Liver (tissue), 3 donors: ENCODE measurements at regions not wholly inside any gene's neighbourhood (a gene's known extent, or its start where the extent isn't known, plus 50 kb on each side); places are given as distances from the start of the nearest gene placed in this dataset.

Source experiments
- FOXA1 ChIP-seq: IDR thresholded peaks from 2 replicates; pipeline ENCODE4 v1.6.1; 2016; ENCODE audit warnings: antibody characterized with exemption
- GABPA ChIP-seq, 2 donors: IDR thresholded peaks in 1 of 2; conservative IDR thresholded peaks in 1 of 2; 2 replicates each; pipeline ENCODE4 v1.6.1; 2016; ENCODE audit warnings: antibody characterized with exemption in 2 of 2, mild to moderate bottlenecking in 1 of 2, moderate library complexity in 1 of 2
- HNF4A ChIP-seq, 2 donors: conservative IDR thresholded peaks; 2 replicates each; pipeline ENCODE4 v1.6.1; 2016; ENCODE audit warnings: antibody characterized with exemption in 2 of 2, mild to moderate bottlenecking in 2 of 2
- JUND ChIP-seq, 2 donors: IDR thresholded peaks; 2 replicates each; pipeline ENCODE4 v1.6.1; 2016; ENCODE audit warnings: antibody characterized with exemption in 2 of 2
- NR2F2 ChIP-seq: IDR thresholded peaks from 2 replicates; pipeline ENCODE4 v1.6.1; 2016; ENCODE audit warnings: antibody characterized with exemption
- RAD21 ChIP-seq, 2 donors: IDR thresholded peaks; 2 replicates each; pipeline ENCODE4 v1.6.1; 2016; ENCODE audit warnings: antibody characterized with exemption in 2 of 2, mild to moderate bottlenecking in 2 of 2
- SP1 ChIP-seq: IDR thresholded peaks from 2 replicates; pipeline ENCODE4 v1.6.1; 2018; ENCODE audit warnings: antibody characterized with exemption, mild to moderate bottlenecking
- TAF1 ChIP-seq: conservative IDR thresholded peaks from 2 replicates; pipeline ENCODE4 v1.6.1; 2016; ENCODE audit warnings: antibody characterized with exemption, mild to moderate bottlenecking
- YY1 ChIP-seq: IDR thresholded peaks from 2 replicates; pipeline ENCODE4 v1.6.1; 2016; ENCODE audit warnings: antibody characterized with exemption, mild to moderate bottlenecking
- TF ChIP-seq, protein P1 (sequence below): fragments of 150-350 bp; IDR thresholded peaks from 2 replicates; pipeline ENCODE4 v1.5.1; 2017; ENCODE audit warnings: improper control_type of control experiment, low read depth, low read length; ENCODE audit not compliant: missing input control
- TF ChIP-seq, protein P2 (sequence below): IDR thresholded peaks from 2 replicates; pipeline ENCODE4 v1.6.1; 2016; ENCODE audit warnings: antibody characterized with exemption, mild to moderate bottlenecking
- TF ChIP-seq, protein P3 (sequence below): IDR thresholded peaks from 2 replicates; pipeline ENCODE4 v1.6.1; 2016; ENCODE audit warnings: antibody characterized with exemption
- TF ChIP-seq, protein P4 (sequence below): IDR thresholded peaks from 2 replicates; pipeline ENCODE4 v1.6.1; 2016; ENCODE audit warnings: antibody characterized with exemption
- TF ChIP-seq, protein P5 (sequence below): IDR thresholded peaks from 2 replicates; pipeline ENCODE4 v1.6.1; 2016; ENCODE audit warnings: antibody characterized with exemption
- donor health status: healthy.
- donor health status: healthy.

DNA sequence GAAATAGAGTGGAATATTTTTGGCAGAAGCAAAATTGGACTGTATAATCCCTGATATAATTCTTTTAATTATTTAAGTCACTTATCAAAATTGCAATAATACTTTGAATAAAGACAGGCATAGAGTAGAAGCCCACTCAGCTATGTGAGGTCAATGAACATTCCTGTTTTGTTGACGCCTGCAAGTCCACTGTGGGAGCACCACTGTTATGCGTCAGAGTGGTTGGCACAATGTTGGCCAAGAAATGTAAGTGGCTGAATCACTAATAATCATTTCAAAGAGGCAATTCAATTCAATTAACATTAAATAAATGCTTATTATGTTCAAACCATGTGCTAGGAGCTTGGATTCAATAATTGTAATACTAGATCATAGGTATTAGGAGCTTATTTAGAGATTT is 221.0 kb downstream of the SPCS3 start:
- TF ChIP-seq YY1 (no peak), SP1 (no peak), JUND (IDR thresholded peaks at IDR 0.05) (no peak), GABPA (IDR thresholded peaks at IDR 0.05 in 1 of 2, conservative IDR thresholded peaks at IDR 0.05 in 1 of 2) (no peak), TAF1 (no peak), RAD21 (IDR thresholded peaks at IDR 0.05) (no peak), HNF4A (conservative IDR thresholded peaks at IDR 0.05) (no peak), NR2F2 (no peak), FOXA1 (no peak)
- TF ChIP-seq, protein P1, sequence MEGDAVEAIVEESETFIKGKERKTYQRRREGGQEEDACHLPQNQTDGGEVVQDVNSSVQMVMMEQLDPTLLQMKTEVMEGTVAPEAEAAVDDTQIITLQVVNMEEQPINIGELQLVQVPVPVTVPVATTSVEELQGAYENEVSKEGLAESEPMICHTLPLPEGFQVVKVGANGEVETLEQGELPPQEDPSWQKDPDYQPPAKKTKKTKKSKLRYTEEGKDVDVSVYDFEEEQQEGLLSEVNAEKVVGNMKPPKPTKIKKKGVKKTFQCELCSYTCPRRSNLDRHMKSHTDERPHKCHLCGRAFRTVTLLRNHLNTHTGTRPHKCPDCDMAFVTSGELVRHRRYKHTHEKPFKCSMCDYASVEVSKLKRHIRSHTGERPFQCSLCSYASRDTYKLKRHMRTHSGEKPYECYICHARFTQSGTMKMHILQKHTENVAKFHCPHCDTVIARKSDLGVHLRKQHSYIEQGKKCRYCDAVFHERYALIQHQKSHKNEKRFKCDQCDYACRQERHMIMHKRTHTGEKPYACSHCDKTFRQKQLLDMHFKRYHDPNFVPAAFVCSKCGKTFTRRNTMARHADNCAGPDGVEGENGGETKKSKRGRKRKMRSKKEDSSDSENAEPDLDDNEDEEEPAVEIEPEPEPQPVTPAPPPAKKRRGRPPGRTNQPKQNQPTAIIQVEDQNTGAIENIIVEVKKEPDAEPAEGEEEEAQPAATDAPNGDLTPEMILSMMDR, result no peak
- TF ChIP-seq, protein P2, sequence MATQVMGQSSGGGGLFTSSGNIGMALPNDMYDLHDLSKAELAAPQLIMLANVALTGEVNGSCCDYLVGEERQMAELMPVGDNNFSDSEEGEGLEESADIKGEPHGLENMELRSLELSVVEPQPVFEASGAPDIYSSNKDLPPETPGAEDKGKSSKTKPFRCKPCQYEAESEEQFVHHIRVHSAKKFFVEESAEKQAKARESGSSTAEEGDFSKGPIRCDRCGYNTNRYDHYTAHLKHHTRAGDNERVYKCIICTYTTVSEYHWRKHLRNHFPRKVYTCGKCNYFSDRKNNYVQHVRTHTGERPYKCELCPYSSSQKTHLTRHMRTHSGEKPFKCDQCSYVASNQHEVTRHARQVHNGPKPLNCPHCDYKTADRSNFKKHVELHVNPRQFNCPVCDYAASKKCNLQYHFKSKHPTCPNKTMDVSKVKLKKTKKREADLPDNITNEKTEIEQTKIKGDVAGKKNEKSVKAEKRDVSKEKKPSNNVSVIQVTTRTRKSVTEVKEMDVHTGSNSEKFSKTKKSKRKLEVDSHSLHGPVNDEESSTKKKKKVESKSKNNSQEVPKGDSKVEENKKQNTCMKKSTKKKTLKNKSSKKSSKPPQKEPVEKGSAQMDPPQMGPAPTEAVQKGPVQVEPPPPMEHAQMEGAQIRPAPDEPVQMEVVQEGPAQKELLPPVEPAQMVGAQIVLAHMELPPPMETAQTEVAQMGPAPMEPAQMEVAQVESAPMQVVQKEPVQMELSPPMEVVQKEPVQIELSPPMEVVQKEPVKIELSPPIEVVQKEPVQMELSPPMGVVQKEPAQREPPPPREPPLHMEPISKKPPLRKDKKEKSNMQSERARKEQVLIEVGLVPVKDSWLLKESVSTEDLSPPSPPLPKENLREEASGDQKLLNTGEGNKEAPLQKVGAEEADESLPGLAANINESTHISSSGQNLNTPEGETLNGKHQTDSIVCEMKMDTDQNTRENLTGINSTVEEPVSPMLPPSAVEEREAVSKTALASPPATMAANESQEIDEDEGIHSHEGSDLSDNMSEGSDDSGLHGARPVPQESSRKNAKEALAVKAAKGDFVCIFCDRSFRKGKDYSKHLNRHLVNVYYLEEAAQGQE, result no peak
- TF ChIP-seq, protein P3, sequence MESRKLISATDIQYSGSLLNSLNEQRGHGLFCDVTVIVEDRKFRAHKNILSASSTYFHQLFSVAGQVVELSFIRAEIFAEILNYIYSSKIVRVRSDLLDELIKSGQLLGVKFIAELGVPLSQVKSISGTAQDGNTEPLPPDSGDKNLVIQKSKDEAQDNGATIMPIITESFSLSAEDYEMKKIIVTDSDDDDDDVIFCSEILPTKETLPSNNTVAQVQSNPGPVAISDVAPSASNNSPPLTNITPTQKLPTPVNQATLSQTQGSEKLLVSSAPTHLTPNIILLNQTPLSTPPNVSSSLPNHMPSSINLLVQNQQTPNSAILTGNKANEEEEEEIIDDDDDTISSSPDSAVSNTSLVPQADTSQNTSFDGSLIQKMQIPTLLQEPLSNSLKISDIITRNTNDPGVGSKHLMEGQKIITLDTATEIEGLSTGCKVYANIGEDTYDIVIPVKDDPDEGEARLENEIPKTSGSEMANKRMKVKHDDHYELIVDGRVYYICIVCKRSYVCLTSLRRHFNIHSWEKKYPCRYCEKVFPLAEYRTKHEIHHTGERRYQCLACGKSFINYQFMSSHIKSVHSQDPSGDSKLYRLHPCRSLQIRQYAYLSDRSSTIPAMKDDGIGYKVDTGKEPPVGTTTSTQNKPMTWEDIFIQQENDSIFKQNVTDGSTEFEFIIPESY, result no peak
- TF ChIP-seq, protein P4, sequence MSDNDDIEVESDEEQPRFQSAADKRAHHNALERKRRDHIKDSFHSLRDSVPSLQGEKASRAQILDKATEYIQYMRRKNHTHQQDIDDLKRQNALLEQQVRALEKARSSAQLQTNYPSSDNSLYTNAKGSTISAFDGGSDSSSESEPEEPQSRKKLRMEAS, result no peak
- TF ChIP-seq, protein P5, sequence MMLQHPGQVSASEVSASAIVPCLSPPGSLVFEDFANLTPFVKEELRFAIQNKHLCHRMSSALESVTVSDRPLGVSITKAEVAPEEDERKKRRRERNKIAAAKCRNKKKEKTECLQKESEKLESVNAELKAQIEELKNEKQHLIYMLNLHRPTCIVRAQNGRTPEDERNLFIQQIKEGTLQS, result no peak
